OCI-LY1 (cell line): ENCODE measurements at regions not wholly inside any gene's neighbourhood (a gene's known extent, or its start where the extent isn't known, plus 50 kb on each side); places are given as distances from the start of the nearest gene placed in this dataset.

Experiments used
- EZH2 ChIP-seq: fragments of 200-600 bp; sonication (generic), shearing (Covaris generic); IDR thresholded peaks from 2 replicates; pipeline ENCODE4 v1.8.0; 2017; ENCODE audit warnings: borderline replicate concordance, mixed run types, mild to moderate bottlenecking, antibody characterized with exemption, low read length, moderate library complexity, mixed read lengths
- TF ChIP-seq, protein P1 (sequence below): fragments of 200-600 bp; sonication (generic), shearing (Covaris generic); IDR thresholded peaks from 2 replicates; pipeline ENCODE4 v1.5.1; 2017; ENCODE audit warnings: mild to moderate bottlenecking, antibody characterized with exemption, low read length, moderate library complexity, mixed read lengths

DNA sequence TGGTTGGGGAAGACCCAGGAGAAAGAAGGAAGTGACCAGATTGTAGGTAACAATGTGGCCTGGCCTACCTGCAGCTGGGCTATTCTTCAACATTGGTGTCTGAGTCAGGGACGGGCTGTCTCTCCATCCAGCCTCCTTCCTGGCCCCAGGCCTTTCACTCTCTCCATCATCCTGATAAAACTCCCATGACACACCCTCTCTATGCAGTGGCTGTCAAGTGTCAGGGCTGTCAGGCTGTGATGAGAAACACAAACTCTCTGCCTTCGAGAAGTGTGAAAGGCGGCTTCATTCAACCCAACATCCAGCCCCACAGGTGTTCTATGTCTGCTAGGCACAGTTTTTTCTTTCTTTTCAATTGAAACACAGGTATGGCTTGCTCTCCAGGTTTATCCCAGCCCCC lies 153.3 kb upstream of the VSTM2B start:
- TF ChIP-seq, protein P1, sequence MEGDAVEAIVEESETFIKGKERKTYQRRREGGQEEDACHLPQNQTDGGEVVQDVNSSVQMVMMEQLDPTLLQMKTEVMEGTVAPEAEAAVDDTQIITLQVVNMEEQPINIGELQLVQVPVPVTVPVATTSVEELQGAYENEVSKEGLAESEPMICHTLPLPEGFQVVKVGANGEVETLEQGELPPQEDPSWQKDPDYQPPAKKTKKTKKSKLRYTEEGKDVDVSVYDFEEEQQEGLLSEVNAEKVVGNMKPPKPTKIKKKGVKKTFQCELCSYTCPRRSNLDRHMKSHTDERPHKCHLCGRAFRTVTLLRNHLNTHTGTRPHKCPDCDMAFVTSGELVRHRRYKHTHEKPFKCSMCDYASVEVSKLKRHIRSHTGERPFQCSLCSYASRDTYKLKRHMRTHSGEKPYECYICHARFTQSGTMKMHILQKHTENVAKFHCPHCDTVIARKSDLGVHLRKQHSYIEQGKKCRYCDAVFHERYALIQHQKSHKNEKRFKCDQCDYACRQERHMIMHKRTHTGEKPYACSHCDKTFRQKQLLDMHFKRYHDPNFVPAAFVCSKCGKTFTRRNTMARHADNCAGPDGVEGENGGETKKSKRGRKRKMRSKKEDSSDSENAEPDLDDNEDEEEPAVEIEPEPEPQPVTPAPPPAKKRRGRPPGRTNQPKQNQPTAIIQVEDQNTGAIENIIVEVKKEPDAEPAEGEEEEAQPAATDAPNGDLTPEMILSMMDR, result no peak
- TF ChIP-seq EZH2, result no peak
